ENCODE measurements at regions not wholly inside any gene's neighbourhood (a gene's known extent, or its start where the extent isn't known, plus 50 kb on each side); places are given as distances from the start of the nearest gene placed in this dataset.

DNA sequence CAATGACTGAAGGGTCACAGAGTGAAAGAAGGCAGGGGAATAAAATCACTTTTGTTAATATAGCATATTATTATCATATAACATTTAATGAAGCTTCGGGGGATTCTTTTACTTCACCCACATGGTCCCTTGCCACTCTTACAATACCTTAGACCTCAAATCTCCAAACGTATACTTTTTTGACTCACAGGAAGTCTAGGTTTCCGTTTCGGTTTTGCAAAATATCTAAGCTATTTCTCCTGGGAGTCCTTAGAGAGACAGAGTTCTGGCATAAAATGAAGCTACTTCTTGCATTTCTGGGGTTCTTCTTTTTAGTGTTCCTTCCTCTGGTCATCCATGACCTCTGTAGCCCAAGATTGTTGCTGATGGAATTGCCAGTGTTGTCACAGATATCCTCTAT is 590.5 kb upstream of the ATP2B1 start (continued):
- TF ChIP-seq ETV6 (conservative IDR thresholded peaks at IDR 0.05 in 1 of 2, IDR thresholded peaks at IDR 0.05 in 1 of 2; ENCODE audit: borderline replicate concordance in 1 of 2, low read depth in 1 of 2) (peak in 1 of 2 experiments; percentile 63; a peak in 1 of 4 replicates), CREM (IDR thresholded peaks at IDR 0.05; ENCODE audit: low read depth) (peak; percentile 51; the same call in 1 of the 2 replicates), RB1 (IDR thresholded peaks at IDR 0.05; ENCODE audit: borderline replicate concordance) (no peak), NR2C1 (IDR thresholded peaks at IDR 0.05) (no peak), SIX5 (IDR thresholded peaks at IDR 0.05; ENCODE audit: low read depth, low read length, severe bottlenecking) (no peak), GABPA (IDR thresholded peaks at IDR 0.05; ENCODE audit: low read depth) (no peak), IKZF1 (conservative IDR thresholded peaks at IDR 0.05) (no peak), NBN (IDR thresholded peaks at IDR 0.05) (no peak), FOS (IDR thresholded peaks at IDR 0.05; ENCODE audit: borderline replicate concordance, extremely low read depth, insufficient read length) (no peak), CEBPB (IDR thresholded peaks at IDR 0.05; ENCODE audit: borderline replicate concordance in 1 of 2, low read depth in 2 of 2, low read length in 2 of 2) (no peak), SMAD1 (IDR thresholded peaks at IDR 0.05; ENCODE audit: low read depth, partially characterized antibody) (no peak), SP1 (IDR thresholded peaks at IDR 0.05; ENCODE audit: low read depth, low read length) (no peak), PAX5 (IDR thresholded peaks at IDR 0.05; ENCODE audit: borderline replicate concordance, low read depth, low read length) (no peak), HCFC1 (IDR thresholded peaks at IDR 0.05; ENCODE audit: low read length) (no peak), ZNF274 (IDR thresholded peaks at IDR 0.05; ENCODE audit: insufficient read depth, insufficient read length) (no peak), GATAD2B (conservative IDR thresholded peaks at IDR 0.05; ENCODE audit: low read depth) (no peak), EZH2 (IDR thresholded peaks at IDR 0.05; ENCODE audit: borderline replicate concordance, control insufficient read depth, low read depth, low read length) (no peak), ESRRA (IDR thresholded peaks at IDR 0.05; ENCODE audit: low read length) (no peak), RUNX3 (IDR thresholded peaks at IDR 0.05; ENCODE audit: low read length) (peak; percentile 88), SREBF1 (IDR thresholded peaks at IDR 0.05; ENCODE audit: low read length) (no peak), NRF1 (conservative IDR thresholded peaks at IDR 0.05; ENCODE audit: low read depth, low read length) (no peak), HDAC2 (IDR thresholded peaks at IDR 0.05) (no peak), JUNB (IDR thresholded peaks at IDR 0.05) (peak; percentile 82), SIN3A (IDR thresholded peaks at IDR 0.05; ENCODE audit: low read depth, low read length) (no peak), CHD1 (IDR thresholded peaks at IDR 0.05; ENCODE audit: low read depth, low read length) (no peak), LARP7 (IDR thresholded peaks at IDR 0.05) (no peak)
- TF ChIP-seq, protein P1, sequence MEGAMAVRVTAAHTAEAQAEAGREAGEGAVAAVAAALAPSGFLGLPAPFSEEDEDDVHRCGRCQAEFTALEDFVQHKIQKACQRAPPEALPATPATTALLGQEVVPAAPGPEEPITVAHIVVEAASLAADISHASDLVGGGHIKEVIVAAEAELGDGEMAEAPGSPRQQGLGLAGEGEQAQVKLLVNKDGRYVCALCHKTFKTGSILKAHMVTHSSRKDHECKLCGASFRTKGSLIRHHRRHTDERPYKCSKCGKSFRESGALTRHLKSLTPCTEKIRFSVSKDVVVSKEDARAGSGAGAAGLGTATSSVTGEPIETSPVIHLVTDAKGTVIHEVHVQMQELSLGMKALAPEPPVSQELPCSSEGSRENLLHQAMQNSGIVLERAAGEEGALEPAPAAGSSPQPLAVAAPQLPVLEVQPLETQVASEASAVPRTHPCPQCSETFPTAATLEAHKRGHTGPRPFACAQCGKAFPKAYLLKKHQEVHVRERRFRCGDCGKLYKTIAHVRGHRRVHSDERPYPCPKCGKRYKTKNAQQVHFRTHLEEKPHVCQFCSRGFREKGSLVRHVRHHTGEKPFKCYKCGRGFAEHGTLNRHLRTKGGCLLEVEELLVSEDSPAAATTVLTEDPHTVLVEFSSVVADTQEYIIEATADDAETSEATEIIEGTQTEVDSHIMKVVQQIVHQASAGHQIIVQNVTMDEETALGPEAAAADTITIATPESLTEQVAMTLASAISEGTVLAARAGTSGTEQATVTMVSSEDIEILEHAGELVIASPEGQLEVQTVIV (IDR thresholded peaks at IDR 0.05; ENCODE audit: borderline replicate concordance, partially characterized antibody), result no peak
- TF ChIP-seq, protein P2, sequence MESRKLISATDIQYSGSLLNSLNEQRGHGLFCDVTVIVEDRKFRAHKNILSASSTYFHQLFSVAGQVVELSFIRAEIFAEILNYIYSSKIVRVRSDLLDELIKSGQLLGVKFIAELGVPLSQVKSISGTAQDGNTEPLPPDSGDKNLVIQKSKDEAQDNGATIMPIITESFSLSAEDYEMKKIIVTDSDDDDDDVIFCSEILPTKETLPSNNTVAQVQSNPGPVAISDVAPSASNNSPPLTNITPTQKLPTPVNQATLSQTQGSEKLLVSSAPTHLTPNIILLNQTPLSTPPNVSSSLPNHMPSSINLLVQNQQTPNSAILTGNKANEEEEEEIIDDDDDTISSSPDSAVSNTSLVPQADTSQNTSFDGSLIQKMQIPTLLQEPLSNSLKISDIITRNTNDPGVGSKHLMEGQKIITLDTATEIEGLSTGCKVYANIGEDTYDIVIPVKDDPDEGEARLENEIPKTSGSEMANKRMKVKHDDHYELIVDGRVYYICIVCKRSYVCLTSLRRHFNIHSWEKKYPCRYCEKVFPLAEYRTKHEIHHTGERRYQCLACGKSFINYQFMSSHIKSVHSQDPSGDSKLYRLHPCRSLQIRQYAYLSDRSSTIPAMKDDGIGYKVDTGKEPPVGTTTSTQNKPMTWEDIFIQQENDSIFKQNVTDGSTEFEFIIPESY (IDR thresholded peaks at IDR 0.05), result no peak
- TF ChIP-seq, protein P3, sequence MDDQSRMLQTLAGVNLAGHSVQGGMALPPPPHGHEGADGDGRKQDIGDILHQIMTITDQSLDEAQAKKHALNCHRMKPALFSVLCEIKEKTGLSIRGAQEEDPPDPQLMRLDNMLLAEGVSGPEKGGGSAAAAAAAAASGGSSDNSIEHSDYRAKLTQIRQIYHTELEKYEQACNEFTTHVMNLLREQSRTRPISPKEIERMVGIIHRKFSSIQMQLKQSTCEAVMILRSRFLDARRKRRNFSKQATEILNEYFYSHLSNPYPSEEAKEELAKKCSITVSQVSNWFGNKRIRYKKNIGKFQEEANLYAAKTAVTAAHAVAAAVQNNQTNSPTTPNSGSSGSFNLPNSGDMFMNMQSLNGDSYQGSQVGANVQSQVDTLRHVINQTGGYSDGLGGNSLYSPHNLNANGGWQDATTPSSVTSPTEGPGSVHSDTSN (IDR thresholded peaks at IDR 0.05; ENCODE audit: insufficient replicate concordance, low read depth, low read length), result no peak

Measured in GM12878 (cell line).